ENCODE measurements at regions not wholly inside any gene's neighbourhood (a gene's known extent, or its start where the extent isn't known, plus 50 kb on each side); places are given as distances from the start of the nearest gene placed in this dataset.

- Mint-ChIP-seq H3K27me3 (ENCODE audit: low read depth in 3 of 3) (peaks cover 0 to 4% (median 2%) of the 10 kb centered on the region in 3 donors), H3K4me3 (no peak overlapping the region), H3K27ac (no peak overlapping the region), H3K9me3 (no peaks in the 10 kb centered on the region), H3K36me3 (no peaks in the 10 kb centered on the region), H3K4me1 (no peaks in the 10 kb centered on the region)
- DNase-seq: no peak
Observed at GRCh38 chr9:89260525-89260924, 50.5 kb upstream of the CKS2 start.
